ENCODE measurements at regions not wholly inside any gene's neighbourhood (a gene's known extent, or its start where the extent isn't known, plus 50 kb on each side); places are given as distances from the start of the nearest gene placed in this dataset.

- no peak overlapping the region for H3K27ac ChIP-seq
- DNase-seq (ENCODE audit: low read depth, low spot score), result no peak
These were observed 593.5 kb upstream of the ARID1B start for GRCh38 chr6:156183678-156184077.

GRCh38 chr6:156182356-156182755 is 594.8 kb upstream of the ARID1B start:
- no peak for DNase-seq (ENCODE audit: low read depth, low spot score)
- H3K27ac ChIP-seq, result no peak overlapping the region

GRCh38 chr6:156181506-156181905 is 595.7 kb upstream of the ARID1B start:
- H3K27ac ChIP-seq, result no peak overlapping the region
- DNase-seq (ENCODE audit: low read depth, low spot score), result no peak

- DNase-seq (ENCODE audit: low read depth, low spot score), result no peak
- H3K27ac ChIP-seq, result no peak overlapping the region
These were observed 601.2 kb upstream of the ARID1B start for GRCh38 chr6:156175971-156176421.

- no peak overlapping the region for H3K27ac ChIP-seq
- DNase-seq (ENCODE audit: low read depth, low spot score), result no peak
These were observed 601.7 kb upstream of the ARID1B start for GRCh38 chr6:156175433-156175832.

GRCh38 chr6:156174031-156174890 is 602.9 kb upstream of the ARID1B start:
- DNase-seq (ENCODE audit: low read depth, low spot score), result no peak
- H3K27ac ChIP-seq, result no peak overlapping the region

GRCh38 chr6:156169371-156169770 is 607.8 kb upstream of the ARID1B start:
- no peak overlapping the region for H3K27ac ChIP-seq

GRCh38 chr6:156167625-156168071 is 609.5 kb upstream of the ARID1B start:
- H3K27ac ChIP-seq, result no peak overlapping the region
- DNase-seq (ENCODE audit: low read depth, low spot score), result no peak

More at GRCh38 chr6:156169371-156169770, 607.8 kb upstream of the ARID1B start:
- DNase-seq (ENCODE audit: low read depth, low spot score), result no peak

- no peak overlapping the region for H3K27ac ChIP-seq
- no peak for DNase-seq (ENCODE audit: low read depth, low spot score)
These were observed 610.1 kb upstream of the ARID1B start for GRCh38 chr6:156167016-156167624.

- no peak overlapping the region for H3K27ac ChIP-seq
- no peak for DNase-seq (ENCODE audit: low read depth, low spot score)
These were observed 611.1 kb upstream of the ARID1B start for GRCh38 chr6:156166093-156166492.

- H3K27ac ChIP-seq, result no peak overlapping the region
- DNase-seq (ENCODE audit: low read depth, low spot score), result no peak
These were observed 612.3 kb upstream of the ARID1B start for GRCh38 chr6:156164701-156165452.

- no peak overlapping the region for H3K27ac ChIP-seq
- DNase-seq (ENCODE audit: low read depth, low spot score), result no peak
These were observed 613.9 kb upstream of the ARID1B start for GRCh38 chr6:156163311-156163710.

- no peak for DNase-seq (ENCODE audit: low read depth, low spot score)
- no peak overlapping the region for H3K27ac ChIP-seq
These were observed 615.7 kb upstream of the ARID1B start for GRCh38 chr6:156161471-156161870.

GRCh38 chr6:156160795-156161165 is 616.4 kb upstream of the ARID1B start:
- H3K27ac ChIP-seq, result no peak overlapping the region
- DNase-seq (ENCODE audit: low read depth, low spot score), result no peak

GRCh38 chr6:156160007-156160794 is 617.0 kb upstream of the ARID1B start:
- H3K27ac ChIP-seq, result no peak overlapping the region
- DNase-seq (ENCODE audit: low read depth, low spot score), result no peak

- no peak for DNase-seq (ENCODE audit: low read depth, low spot score)
- no peak overlapping the region for H3K27ac ChIP-seq
These were observed 622.3 kb upstream of the ARID1B start for GRCh38 chr6:156154896-156155295.

GRCh38 chr6:156150391-156150790 is 626.8 kb upstream of the ARID1B start:
- no peak for DNase-seq (ENCODE audit: low read depth, low spot score)
- no peak overlapping the region for H3K27ac ChIP-seq

GRCh38 chr6:156146891-156147290 is 630.3 kb upstream of the ARID1B start:
- H3K27ac ChIP-seq, result no peak overlapping the region
- DNase-seq (ENCODE audit: low read depth, low spot score), result no peak

- H3K27ac ChIP-seq, result no peak overlapping the region
- DNase-seq (ENCODE audit: low read depth, low spot score), result no peak
These were observed 645.8 kb upstream of the ARID1B start for GRCh38 chr6:156131221-156131903.

- DNase-seq (ENCODE audit: low read depth, low spot score), result no peak
These were observed 650.6 kb upstream of the ARID1B start for GRCh38 chr6:156126535-156126934.

More at GRCh38 chr6:156126535-156126934, 650.6 kb upstream of the ARID1B start:
- H3K27ac ChIP-seq, result no peak overlapping the region

All from epithelial cell of prostate (primary cell).